Thyroid gland (tissue), 4 donors: ENCODE measurements at regions not wholly inside any gene's neighbourhood (a gene's known extent, or its start where the extent isn't known, plus 50 kb on each side); places are given as distances from the start of the nearest gene placed in this dataset.

Experiments used
- DNase-seq, 2 donors: peaks; one replicate each; pipeline ENCODE4 v3.0.0-alpha.2; 2019
- H3K27ac ChIP-seq, 3 donors: fragments of 200-600 bp; sonication (generic); 1 replicate in 2 of 3; 2 replicates in 1 of 3; pipeline ENCODE4 v1.5.1; 2016 to 2019; ENCODE audit warnings: mild to moderate bottlenecking in 1 of 3, moderate library complexity in 1 of 3
- H3K27me3 ChIP-seq: fragments of 200-600 bp; sonication (generic); one replicate; pipeline ENCODE4 v1.5.1; 2019
- H3K36me3 ChIP-seq, 2 donors: fragments of 200-600 bp; sonication (generic); one replicate each; pipeline ENCODE4 v1.5.1; 2016 to 2019
- H3K4me1 ChIP-seq, 2 donors: fragments of 200-600 bp; sonication (generic); one replicate each; pipeline ENCODE4 v1.5.1; 2017 to 2019
- H3K4me3 ChIP-seq, 3 donors: fragments of 200-600 bp; sonication (generic); replicated peaks in 1 of 3; 1 replicate in 2 of 3; 2 replicates in 1 of 3; pipeline ENCODE4 v1.5.1; 2016; ENCODE audit warnings: mild to moderate bottlenecking in 1 of 3
- H3K9me3 ChIP-seq: fragments of 200-600 bp; sonication (generic); one replicate; pipeline ENCODE4 v1.5.1; 2017
- POLR2A ChIP-seq, 2 donors: fragments of 450-650 bp; IDR thresholded peaks; one replicate each; pipeline ENCODE4 v1.6.1; 2017; ENCODE audit warnings: antibody characterized with exemption in 2 of 2, mild to moderate bottlenecking in 2 of 2, moderate library complexity in 1 of 2
- WGBS, 2 donors: methylation state at CpG; one replicate each; pipeline ENCODE4 v1.1.5; 2017; 5-methylcytosine and 5-hydroxymethylcytosine counted together
- intact Hi-C: fragments of 100-400 bp; cut with DNase I; formaldehyde crosslinking; loops from one replicate; pipeline ENCODE4 v1.15.1; 2023
- TF ChIP-seq, protein P1 (sequence below), 6 experiments: fragments of 200-600 bp in 3 of 6; fragments of 450-650 bp in 3 of 6; sonication (generic) in 3 of 6; IDR thresholded peaks; one replicate each; pipeline ENCODE4 v1.5.1; 2016 to 2019; ENCODE audit warnings: antibody characterized with exemption in 6 of 6, mild to moderate bottlenecking in 2 of 6, inconsistent platforms in 1 of 6, moderate library complexity in 1 of 6

DNA sequence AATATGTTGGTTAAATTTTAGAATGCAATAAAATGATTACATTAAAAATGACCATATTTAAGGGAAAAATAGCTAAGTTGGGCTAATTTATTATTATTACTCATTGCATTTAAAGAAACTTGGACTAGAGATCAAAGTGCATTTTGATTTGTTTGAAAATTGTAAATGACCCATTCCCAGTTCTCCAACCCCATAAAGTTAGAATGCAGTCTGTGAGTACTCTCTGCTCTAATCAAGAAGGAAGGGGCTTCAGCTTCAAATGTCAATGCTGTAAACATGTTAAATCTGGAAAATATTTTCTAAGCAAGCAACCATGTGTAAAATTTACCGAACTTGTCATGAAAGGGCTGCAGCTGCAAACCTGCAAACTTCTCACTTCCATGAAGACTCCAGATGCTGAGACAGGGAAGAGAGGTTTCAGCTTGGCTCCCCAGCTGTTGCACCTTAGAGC, 232.7 kb downstream of the TTLL7 start:
- Histone ChIP-seq H3K27me3 (no peaks in the 10 kb centered on the region), H3K36me3 (no peaks in the 10 kb centered on the region), H3K9me3 (no peaks in the 10 kb centered on the region), H3K4me3 (no peak overlapping the region), H3K27ac (no peak overlapping the region), H3K4me1 (peaks cover 0 to 5% of the 10 kb centered on the region in 2 donors)
- 74 to 83% methylated on average over 1 of the region's 1 CpG for WGBS, 2 donors
- TF ChIP-seq POLR2A (IDR thresholded peaks at IDR 0.05): no peak
- TF ChIP-seq, protein P1, sequence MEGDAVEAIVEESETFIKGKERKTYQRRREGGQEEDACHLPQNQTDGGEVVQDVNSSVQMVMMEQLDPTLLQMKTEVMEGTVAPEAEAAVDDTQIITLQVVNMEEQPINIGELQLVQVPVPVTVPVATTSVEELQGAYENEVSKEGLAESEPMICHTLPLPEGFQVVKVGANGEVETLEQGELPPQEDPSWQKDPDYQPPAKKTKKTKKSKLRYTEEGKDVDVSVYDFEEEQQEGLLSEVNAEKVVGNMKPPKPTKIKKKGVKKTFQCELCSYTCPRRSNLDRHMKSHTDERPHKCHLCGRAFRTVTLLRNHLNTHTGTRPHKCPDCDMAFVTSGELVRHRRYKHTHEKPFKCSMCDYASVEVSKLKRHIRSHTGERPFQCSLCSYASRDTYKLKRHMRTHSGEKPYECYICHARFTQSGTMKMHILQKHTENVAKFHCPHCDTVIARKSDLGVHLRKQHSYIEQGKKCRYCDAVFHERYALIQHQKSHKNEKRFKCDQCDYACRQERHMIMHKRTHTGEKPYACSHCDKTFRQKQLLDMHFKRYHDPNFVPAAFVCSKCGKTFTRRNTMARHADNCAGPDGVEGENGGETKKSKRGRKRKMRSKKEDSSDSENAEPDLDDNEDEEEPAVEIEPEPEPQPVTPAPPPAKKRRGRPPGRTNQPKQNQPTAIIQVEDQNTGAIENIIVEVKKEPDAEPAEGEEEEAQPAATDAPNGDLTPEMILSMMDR (IDR thresholded peaks at IDR 0.05): no peak
- no peak for DNase-seq
- intact Hi-C loops: no loop called here

GRCh38 chr1:83765125-83765524, 233.8 kb downstream of the TTLL7 start:
- 90 to 93% methylated on average over 3 of the region's 3 CpGs for WGBS, 2 donors
- Histone ChIP-seq H3K4me3 (no peak overlapping the region), H3K27me3 (no peaks in the 10 kb centered on the region), H3K4me1 (peaks cover 0 to 5% of the 10 kb centered on the region in 2 donors), H3K27ac (no peak overlapping the region), H3K9me3 (no peaks in the 10 kb centered on the region), H3K36me3 (no peaks in the 10 kb centered on the region)
- no peak for TF ChIP-seq POLR2A (IDR thresholded peaks at IDR 0.05)
- TF ChIP-seq, protein P1 (IDR thresholded peaks at IDR 0.05): no peak
- intact Hi-C loops: no loop called here
- DNase-seq: no peak

DNA sequence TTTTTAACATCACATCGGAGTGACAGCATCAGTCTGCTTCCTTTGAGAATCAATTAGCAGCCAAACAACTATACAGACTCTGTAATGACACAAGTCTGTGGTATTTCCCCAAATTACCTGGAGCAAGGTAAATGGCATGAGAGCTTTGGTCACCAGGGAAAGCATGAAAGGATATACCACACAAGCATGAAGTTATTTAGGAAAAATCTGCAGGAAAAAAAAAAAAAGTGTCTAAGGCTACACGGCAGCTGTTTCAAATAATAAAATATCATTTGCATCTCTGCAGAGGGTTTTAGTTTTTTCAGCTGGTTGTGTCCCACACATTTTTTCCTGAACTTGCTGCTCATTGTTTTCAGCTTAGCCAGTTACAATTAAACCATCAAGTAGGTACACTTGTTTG, 234.7 kb downstream of the TTLL7 start:
- Histone ChIP-seq H3K27ac (no peak overlapping the region), H3K36me3 (no peaks in the 10 kb centered on the region), H3K9me3 (no peaks in the 10 kb centered on the region), H3K4me1 (peaks cover 0 to 5% of the 10 kb centered on the region in 2 donors), H3K4me3 (no peak overlapping the region), H3K27me3 (no peaks in the 10 kb centered on the region)
- TF ChIP-seq POLR2A (IDR thresholded peaks at IDR 0.05): no peak
- TF ChIP-seq, protein P1 (IDR thresholded peaks at IDR 0.05): no peak
- 74 to 89% methylated on average over 2 of the region's 2 CpGs for WGBS, 2 donors
- intact Hi-C loops: no loop called here
- DNase-seq: no peak

DNA sequence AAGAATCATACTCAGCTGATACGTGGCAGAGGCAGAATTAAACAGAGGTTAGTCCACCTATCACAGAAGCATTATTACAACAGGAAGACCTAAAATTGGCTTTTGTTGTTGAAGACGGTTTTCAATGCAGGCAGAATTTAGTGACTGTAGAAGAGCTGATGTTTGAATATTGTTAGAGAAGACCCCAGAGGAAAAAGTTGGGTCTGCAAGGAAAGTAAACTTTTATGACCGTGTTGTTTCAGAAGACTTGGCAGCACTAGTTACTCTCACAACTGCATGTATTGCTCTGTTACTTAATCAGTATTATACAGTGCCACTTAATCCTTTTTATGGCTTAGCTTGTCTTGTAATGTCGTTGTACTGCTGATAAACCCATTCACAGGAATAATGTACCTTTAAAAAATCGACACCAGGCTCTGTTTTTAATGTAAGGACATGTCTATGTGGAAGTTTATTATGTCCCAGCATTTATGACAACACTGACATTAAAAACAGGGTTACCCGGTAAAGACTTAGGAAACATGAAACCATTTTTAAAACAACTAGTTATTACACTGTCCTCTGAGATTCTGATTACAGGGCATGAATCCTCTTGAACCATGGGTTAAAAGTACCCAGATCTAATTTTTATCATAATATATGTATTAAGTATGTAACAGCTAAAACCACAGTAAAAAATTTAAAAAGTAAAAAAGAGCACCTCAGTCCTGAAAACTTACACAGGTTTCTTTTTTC, 235.4 kb downstream of the TTLL7 start:
- Histone ChIP-seq H3K9me3 (no peaks in the 10 kb centered on the region), H3K27ac (no peak overlapping the region), H3K27me3 (no peaks in the 10 kb centered on the region), H3K36me3 (no peaks in the 10 kb centered on the region), H3K4me3 (no peak overlapping the region), H3K4me1 (peaks cover 0 to 5% of the 10 kb centered on the region in 2 donors)
- WGBS, 2 donors: 60 to 62% methylated on average over 6 of the region's 6 CpGs
- DNase-seq: no peak
- intact Hi-C loops: no loop called here
- no peak for TF ChIP-seq POLR2A (IDR thresholded peaks at IDR 0.05)
- TF ChIP-seq, protein P1 (IDR thresholded peaks at IDR 0.05): no peak

- Histone ChIP-seq H3K9me3 (no peaks in the 10 kb centered on the region), H3K4me3 (no peak overlapping the region), H3K27me3 (no peaks in the 10 kb centered on the region), H3K27ac (no peak overlapping the region), H3K4me1 (peaks cover 0 to 5% of the 10 kb centered on the region in 2 donors), H3K36me3 (no peaks in the 10 kb centered on the region)
- intact Hi-C loops: no loop called here
- no peak for DNase-seq
- WGBS, 2 donors: 85 to 86% methylated on average over 5 of the region's 5 CpGs
- TF ChIP-seq, protein P1 (IDR thresholded peaks at IDR 0.05): no peak
- no peak for TF ChIP-seq POLR2A (IDR thresholded peaks at IDR 0.05)
Observed at GRCh38 chr1:83762416-83762815, 236.5 kb downstream of the TTLL7 start.
